Fibroblast of skin of scalp (primary cell): ENCODE measurements at regions not wholly inside any gene's neighbourhood (a gene's known extent, or its start where the extent isn't known, plus 50 kb on each side); places are given as distances from the start of the nearest gene placed in this dataset.

ENCODE experiments used
- DNase-seq: peaks from one replicate; pipeline ENCODE4 v3.0.0-alpha.2; 2013

- no peak for DNase-seq
Observed at GRCh38 chr4:30943356-30943755, 223.2 kb downstream of the PCDH7 start.

GRCh38 chr4:30945586-30945985 is 225.4 kb downstream of the PCDH7 start:
- no peak for DNase-seq

- DNase-seq: no peak
Observed at GRCh38 chr4:30946288-30946687, 226.1 kb downstream of the PCDH7 start.

GRCh38 chr4:30948653-30949052 is 228.5 kb downstream of the PCDH7 start:
- DNase-seq: no peak

- no peak for DNase-seq
Observed at GRCh38 chr4:30950737-30951136, 230.6 kb downstream of the PCDH7 start.

- DNase-seq: no peak
Observed at GRCh38 chr4:30952526-30953219, 232.5 kb downstream of the PCDH7 start.

- no peak for DNase-seq
Observed at GRCh38 chr4:30953799-30954198, 233.6 kb downstream of the PCDH7 start.

GRCh38 chr4:30956916-30957315 is 236.7 kb downstream of the PCDH7 start:
- no peak for DNase-seq

GRCh38 chr4:30957706-30958105 is 237.5 kb downstream of the PCDH7 start:
- no peak for DNase-seq

- no peak for DNase-seq
Observed at GRCh38 chr4:30959781-30960485, 239.8 kb downstream of the PCDH7 start.

- peak; percentile 21 for DNase-seq
Observed at GRCh38 chr4:30962939-30963338, 242.8 kb downstream of the PCDH7 start.

GRCh38 chr4:30968926-30969325 is 248.8 kb downstream of the PCDH7 start:
- no peak for DNase-seq

- DNase-seq: no peak
Observed at GRCh38 chr4:30972542-30972941, 252.4 kb downstream of the PCDH7 start.

GRCh38 chr4:30973993-30974392 is 253.8 kb downstream of the PCDH7 start:
- DNase-seq: no peak

GRCh38 chr4:30979402-30979801 is 259.2 kb downstream of the PCDH7 start:
- no peak for DNase-seq

- DNase-seq: no peak
Observed at GRCh38 chr4:30989508-30989907, 269.3 kb downstream of the PCDH7 start.

GRCh38 chr4:30996841-30997240 is 276.7 kb downstream of the PCDH7 start:
- no peak for DNase-seq

- no peak for DNase-seq
Observed at GRCh38 chr4:31005037-31005436, 284.9 kb downstream of the PCDH7 start.

- no peak for DNase-seq
Observed at GRCh38 chr4:31007858-31008257, 287.7 kb downstream of the PCDH7 start.

GRCh38 chr4:31009926-31010325 is 289.8 kb downstream of the PCDH7 start:
- DNase-seq: no peak

GRCh38 chr4:31015123-31015522 is 295.0 kb downstream of the PCDH7 start:
- DNase-seq: no peak

GRCh38 chr4:31016322-31017061 is 296.3 kb downstream of the PCDH7 start:
- DNase-seq: no peak

- DNase-seq: no peak
Observed at GRCh38 chr4:31020363-31020762, 300.2 kb downstream of the PCDH7 start.

- DNase-seq: no peak
Observed at GRCh38 chr4:31021008-31021407, 300.8 kb downstream of the PCDH7 start.
